ENCODE measurements at regions not wholly inside any gene's neighbourhood (a gene's known extent, or its start where the extent isn't known, plus 50 kb on each side); places are given as distances from the start of the nearest gene placed in this dataset.
A peak's percentile ranks its signal among the peaks of the same experiment; 100 is the strongest.

- no peak for DNase-seq (ENCODE audit: low spot score)
- ATAC-seq = no peak
- intact Hi-C loops (cut with DNase I) = no loop called here
Measured at GRCh38 chr10:65534771-65535170, 1391.1 kb upstream of the LRRTM3 start.

- no peak for ATAC-seq
- intact Hi-C loops (cut with DNase I) = no loop called here
Measured at GRCh38 chr10:65544756-65545155, 1381.1 kb upstream of the LRRTM3 start.

GRCh38 chr10:65548001-65548400 is 1377.8 kb upstream of the LRRTM3 start:
- DNase-seq (ENCODE audit: low spot score) (no peak), ATAC-seq (no peak)
- intact Hi-C loops (cut with DNase I) = no loop called here

More at GRCh38 chr10:65544756-65545155, 1381.1 kb upstream of the LRRTM3 start:
- no peak for DNase-seq (ENCODE audit: low spot score)

GRCh38 chr10:65550761-65551160 is 1375.1 kb upstream of the LRRTM3 start:
- intact Hi-C loops (cut with DNase I) = no loop called here

GRCh38 chr10:65555192-65555591 is 1370.6 kb upstream of the LRRTM3 start:
- intact Hi-C loops (cut with DNase I) = no loop called here
- ATAC-seq (no peak), DNase-seq (ENCODE audit: low spot score) (no peak)

More at GRCh38 chr10:65550761-65551160, 1375.1 kb upstream of the LRRTM3 start:
- ATAC-seq (no peak), DNase-seq (ENCODE audit: low spot score) (no peak)

GRCh38 chr10:65556006-65556405 is 1369.8 kb upstream of the LRRTM3 start:
- no peak for ATAC-seq
- DNase-seq (ENCODE audit: low spot score) = no peak
- intact Hi-C loops (cut with DNase I) = no loop called here

- intact Hi-C loops (cut with DNase I) = no loop called here
- ATAC-seq = no peak
- DNase-seq (ENCODE audit: low spot score) = no peak
Measured at GRCh38 chr10:65559369-65559768, 1366.5 kb upstream of the LRRTM3 start.

GRCh38 chr10:65565246-65565645 is 1360.6 kb upstream of the LRRTM3 start:
- ATAC-seq (no peak), DNase-seq (ENCODE audit: low spot score) (no peak)
- intact Hi-C loops (cut with DNase I) = no loop called here

- intact Hi-C loops (cut with DNase I) = no loop called here
- ATAC-seq (no peak), DNase-seq (ENCODE audit: low spot score) (no peak)
Measured at GRCh38 chr10:65566906-65567305, 1358.9 kb upstream of the LRRTM3 start.

GRCh38 chr10:65570143-65571010 is 1355.5 kb upstream of the LRRTM3 start:
- intact Hi-C loops (cut with DNase I) = no loop called here
- no peak for DNase-seq (ENCODE audit: low spot score)
- ATAC-seq = peak; percentile 49

GRCh38 chr10:65571011-65571570 is 1354.7 kb upstream of the LRRTM3 start:
- intact Hi-C loops (cut with DNase I) = no loop called here
- ATAC-seq = no peak
- DNase-seq (ENCODE audit: low spot score) = no peak

GRCh38 chr10:65581426-65582026 is 1344.3 kb upstream of the LRRTM3 start:
- DNase-seq (ENCODE audit: low spot score) = no peak
- intact Hi-C loops (cut with DNase I) = no loop called here
- no peak for ATAC-seq

GRCh38 chr10:65602182-65602865 is 1323.5 kb upstream of the LRRTM3 start:
- ATAC-seq = no peak
- intact Hi-C loops (cut with DNase I) = no loop called here

GRCh38 chr10:65611592-65611991 is 1314.2 kb upstream of the LRRTM3 start:
- intact Hi-C loops (cut with DNase I) = no loop called here
- DNase-seq (ENCODE audit: low spot score) (no peak), ATAC-seq (no peak)

More at GRCh38 chr10:65602182-65602865, 1323.5 kb upstream of the LRRTM3 start:
- no peak for DNase-seq (ENCODE audit: low spot score)

GRCh38 chr10:65614956-65615565 is 1310.8 kb upstream of the LRRTM3 start:
- DNase-seq (ENCODE audit: low spot score) = no peak
- intact Hi-C loops (cut with DNase I) = no loop called here
- ATAC-seq = no peak

- ATAC-seq = no peak
- DNase-seq (ENCODE audit: low spot score) = no peak
- intact Hi-C loops (cut with DNase I) = no loop called here
Measured at GRCh38 chr10:65618126-65618525, 1307.7 kb upstream of the LRRTM3 start.

GRCh38 chr10:65620404-65621048 is 1305.3 kb upstream of the LRRTM3 start:
- intact Hi-C loops (cut with DNase I) = no loop called here
- DNase-seq (ENCODE audit: low spot score) (no peak), ATAC-seq (no peak)

- intact Hi-C loops (cut with DNase I) = no loop called here
- no peak for ATAC-seq
- DNase-seq (ENCODE audit: low spot score) = no peak
Measured at GRCh38 chr10:65622608-65623007, 1303.2 kb upstream of the LRRTM3 start.

Data from sciatic nerve (tissue), 2 donors.